ENCODE measurements at regions not wholly inside any gene's neighbourhood (a gene's known extent, or its start where the extent isn't known, plus 50 kb on each side); places are given as distances from the start of the nearest gene placed in this dataset.

GRCh38 chr3:104879919-104880318 is 486.8 kb upstream of the ALCAM start:
- BruUV-seq (replicated peaks), result no TSS peak
- Mint-ChIP-seq H3K4me1 (ENCODE audit: insufficient read depth, unreplicated experiment) (no peaks in the 10 kb centered on the region), H3K9me3 (ENCODE audit: unreplicated experiment) (no peaks in the 10 kb centered on the region), H3K27ac (ENCODE audit: low read depth, unreplicated experiment) (no peak overlapping the region), H3K27me3 (ENCODE audit: insufficient read depth, unreplicated experiment) (no peaks in the 10 kb centered on the region), H3K36me3 (ENCODE audit: insufficient read depth, unreplicated experiment) (no peaks in the 10 kb centered on the region), H3K4me3 (ENCODE audit: unreplicated experiment) (no peak overlapping the region)
- intact Hi-C loops (cut with micrococcal nuclease), result no loop called here
- no peak for DNase-seq (ENCODE audit: unreplicated experiment)
- no peak for TF ChIP-seq CTCF (IDR thresholded peaks at IDR 0.05; ENCODE audit: unreplicated experiment)
- ChIA-PET CTCF (no interaction called here), POLR2A (no interaction called here)

GRCh38 chr3:104885214-104885814 is 481.4 kb upstream of the ALCAM start:
- no peak overlapping the region for H3K4me3 Mint-ChIP-seq (ENCODE audit: unreplicated experiment)
- POLR2A ChIA-PET, result no interaction called here
- H3K27me3 Mint-ChIP-seq (ENCODE audit: insufficient read depth, unreplicated experiment), result no peaks in the 10 kb centered on the region
- no peaks in the 10 kb centered on the region for H3K36me3 Mint-ChIP-seq (ENCODE audit: insufficient read depth, unreplicated experiment)
- BruUV-seq (replicated peaks), result no TSS peak
- intact Hi-C loops (cut with micrococcal nuclease), result no loop called here
- no peaks in the 10 kb centered on the region for H3K4me1 Mint-ChIP-seq (ENCODE audit: insufficient read depth, unreplicated experiment)
- CTCF ChIA-PET, result interaction anchor here (0.5 to 1.0 kb wide), 4 partner anchors 10 to 239 kb away, joined by 3 read pairs; no protein-coding TSS in a partner anchor
- no peak for DNase-seq (ENCODE audit: unreplicated experiment)
- H3K9me3 Mint-ChIP-seq (ENCODE audit: unreplicated experiment), result no peaks in the 10 kb centered on the region
- TF ChIP-seq CTCF (IDR thresholded peaks at IDR 0.05; ENCODE audit: unreplicated experiment), result no peak
- H3K27ac Mint-ChIP-seq (ENCODE audit: low read depth, unreplicated experiment), result no peak overlapping the region

- no peaks in the 10 kb centered on the region for H3K36me3 Mint-ChIP-seq (ENCODE audit: insufficient read depth, unreplicated experiment)
- H3K27ac Mint-ChIP-seq (ENCODE audit: low read depth, unreplicated experiment), result no peak overlapping the region
- H3K27me3 Mint-ChIP-seq (ENCODE audit: insufficient read depth, unreplicated experiment), result no peaks in the 10 kb centered on the region
- TF ChIP-seq CTCF (IDR thresholded peaks at IDR 0.05; ENCODE audit: unreplicated experiment), result no peak
- POLR2A ChIA-PET, result no interaction called here
- DNase-seq (ENCODE audit: unreplicated experiment), result no peak
- no peaks in the 10 kb centered on the region for H3K4me1 Mint-ChIP-seq (ENCODE audit: insufficient read depth, unreplicated experiment)
- intact Hi-C loops (cut with micrococcal nuclease), result no loop called here
- CTCF ChIA-PET, result no interaction called here
- H3K4me3 Mint-ChIP-seq (ENCODE audit: unreplicated experiment), result no peak overlapping the region
- no peaks in the 10 kb centered on the region for H3K9me3 Mint-ChIP-seq (ENCODE audit: unreplicated experiment)
- no TSS peak for BruUV-seq (replicated peaks)
Measured at GRCh38 chr3:104886220-104886995, 480.3 kb upstream of the ALCAM start.

GRCh38 chr3:104887069-104887468 is 479.6 kb upstream of the ALCAM start:
- Mint-ChIP-seq H3K36me3 (ENCODE audit: insufficient read depth, unreplicated experiment) (no peaks in the 10 kb centered on the region), H3K27ac (ENCODE audit: low read depth, unreplicated experiment) (no peak overlapping the region), H3K4me1 (ENCODE audit: insufficient read depth, unreplicated experiment) (no peaks in the 10 kb centered on the region), H3K4me3 (ENCODE audit: unreplicated experiment) (no peak overlapping the region), H3K27me3 (ENCODE audit: insufficient read depth, unreplicated experiment) (no peaks in the 10 kb centered on the region), H3K9me3 (ENCODE audit: unreplicated experiment) (no peaks in the 10 kb centered on the region)
- BruUV-seq (replicated peaks), result no TSS peak
- no peak for TF ChIP-seq CTCF (IDR thresholded peaks at IDR 0.05; ENCODE audit: unreplicated experiment)
- CTCF ChIA-PET, result no interaction called here
- intact Hi-C loops (cut with micrococcal nuclease), result no loop called here
- POLR2A ChIA-PET, result no interaction called here
- no peak for DNase-seq (ENCODE audit: unreplicated experiment)
